Medulla oblongata (tissue), 1 donor: ENCODE measurements at regions not wholly inside any gene's neighbourhood (a gene's known extent, or its start where the extent isn't known, plus 50 kb on each side); places are given as distances from the start of the nearest gene placed in this dataset.
"Not testable (repeated sequence)": the region's sequence is repeated elsewhere in the genome, so short reads cannot be mapped to it uniquely, and the experiment has no call there.

Source experiments
- DNase-seq: peaks from one replicate; pipeline ENCODE4 v3.0.0-alpha.2; 2015; ENCODE audit errors: extremely low spot score

DNA sequence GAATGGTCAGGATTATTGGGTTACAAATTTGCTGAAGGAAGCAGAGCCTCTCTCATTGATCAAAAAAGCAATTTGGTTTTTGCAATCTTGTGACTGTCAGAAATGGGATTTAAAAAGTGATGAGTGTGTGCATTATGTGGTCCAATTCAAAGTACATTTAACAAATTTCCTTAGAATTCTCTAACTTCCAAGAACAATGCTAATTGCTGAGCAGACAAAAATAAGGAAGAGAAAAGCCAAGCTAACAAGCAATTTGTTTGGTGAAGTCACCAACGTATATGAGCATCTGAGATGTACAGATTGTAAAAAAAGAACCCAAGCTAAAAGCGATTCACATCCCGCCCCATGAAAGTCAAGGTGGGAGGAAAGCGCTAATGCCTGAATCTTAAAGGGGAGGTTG lies 1643.9 kb downstream of the CDH8 start:
- DNase-seq = no peak

DNA sequence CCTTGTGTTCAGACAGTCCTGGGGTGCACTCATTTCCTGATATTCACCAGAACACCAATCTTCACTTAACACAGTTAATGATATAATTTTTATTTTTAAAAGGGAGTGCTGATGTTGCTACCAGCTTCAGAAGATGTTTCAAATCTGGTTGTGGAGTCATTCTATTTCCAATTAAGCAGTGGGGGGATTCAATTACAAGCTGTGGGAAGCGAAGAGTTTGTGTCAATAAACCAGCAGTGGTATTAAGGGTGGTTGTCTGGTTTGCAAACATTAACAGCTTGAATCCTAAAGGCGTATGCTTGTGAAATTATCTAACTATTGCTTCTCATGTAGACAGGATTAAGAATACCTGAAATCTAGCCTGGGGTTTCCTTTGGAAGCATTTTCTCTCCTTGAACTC lies 1637.5 kb upstream of the GOT2 start:
- DNase-seq = no peak

DNA sequence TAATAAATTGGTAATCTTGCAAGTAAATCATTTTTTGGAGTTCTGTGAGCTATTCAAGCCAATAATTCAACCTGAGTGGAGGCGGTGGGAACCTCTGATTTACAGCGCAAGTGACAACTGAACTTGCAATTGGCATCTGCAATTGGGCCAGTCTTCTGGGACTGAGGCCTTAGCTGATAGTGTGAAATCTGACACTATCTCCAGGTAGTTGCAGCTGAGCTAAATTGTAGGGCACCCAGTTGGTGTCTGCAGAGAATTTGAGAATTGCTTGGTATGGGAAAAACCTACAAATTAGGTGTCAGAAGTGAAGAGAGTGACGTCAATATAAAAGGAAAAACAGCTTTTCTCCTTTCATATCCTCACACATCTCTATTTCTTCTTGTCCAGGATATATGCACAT lies 1633.6 kb upstream of the GOT2 start:
- DNase-seq = no peak

DNA sequence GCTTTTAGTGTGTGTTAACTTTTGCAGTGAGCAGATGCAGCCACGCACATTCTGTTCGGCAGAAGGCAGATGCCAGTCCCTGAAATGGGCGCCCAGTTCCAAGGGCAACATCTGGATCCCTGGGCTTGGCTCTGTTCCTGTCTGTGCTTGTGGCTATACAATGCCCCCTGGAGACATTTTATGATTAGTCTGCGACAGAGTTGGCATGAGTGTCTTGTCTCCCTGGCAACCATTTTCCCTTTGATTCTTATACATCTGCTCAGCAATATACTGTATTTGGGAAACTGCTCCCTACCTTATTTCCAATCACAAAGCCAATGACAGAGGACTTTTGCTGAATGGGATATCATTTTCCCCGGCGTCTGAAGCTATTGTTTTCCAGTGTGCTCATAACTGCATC lies 1629.5 kb upstream of the GOT2 start:
- no peak for DNase-seq

DNA sequence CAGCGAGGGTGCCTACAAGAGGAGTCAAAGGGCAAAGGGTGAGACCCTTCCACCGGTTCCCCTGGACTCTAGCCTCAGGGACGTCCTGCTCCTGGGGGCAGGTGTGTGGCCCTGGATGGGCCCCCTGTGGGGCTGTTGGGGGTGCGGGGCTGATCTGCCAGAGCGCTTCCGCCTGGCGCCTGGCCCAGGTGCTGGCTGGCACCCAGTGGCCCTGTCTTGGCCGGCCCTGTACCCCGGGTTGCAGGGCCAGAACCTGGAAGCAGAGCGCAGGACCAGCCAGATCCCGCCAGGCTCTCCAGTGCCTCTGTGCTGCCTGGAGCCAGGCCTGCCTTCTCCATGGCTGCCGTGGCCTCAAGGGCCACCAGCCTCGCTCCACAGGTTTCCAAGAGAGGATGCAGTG lies 1625.8 kb upstream of the GOT2 start:
- not testable (repeated sequence) for DNase-seq

DNA sequence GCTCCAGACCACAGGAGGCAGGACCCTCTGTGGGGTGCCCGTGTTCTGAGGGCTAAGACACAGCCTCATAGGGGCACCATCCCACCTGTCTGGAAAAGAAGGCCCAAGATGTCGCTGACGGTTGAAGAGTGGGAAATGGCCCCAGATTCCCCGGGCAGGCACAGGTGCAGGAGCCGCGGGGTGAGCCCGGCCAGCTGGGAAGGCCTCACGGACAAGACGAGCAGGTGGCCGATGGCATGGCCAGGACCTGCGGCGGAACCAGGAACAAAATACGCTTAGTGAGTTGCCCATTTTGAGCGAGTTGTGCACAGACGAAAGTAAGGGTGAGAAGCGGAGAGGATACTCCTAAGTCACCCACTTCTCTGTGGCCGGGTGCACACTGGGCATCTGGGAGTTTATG lies 1625.3 kb upstream of the GOT2 start:
- not testable (repeated sequence) for DNase-seq

DNA sequence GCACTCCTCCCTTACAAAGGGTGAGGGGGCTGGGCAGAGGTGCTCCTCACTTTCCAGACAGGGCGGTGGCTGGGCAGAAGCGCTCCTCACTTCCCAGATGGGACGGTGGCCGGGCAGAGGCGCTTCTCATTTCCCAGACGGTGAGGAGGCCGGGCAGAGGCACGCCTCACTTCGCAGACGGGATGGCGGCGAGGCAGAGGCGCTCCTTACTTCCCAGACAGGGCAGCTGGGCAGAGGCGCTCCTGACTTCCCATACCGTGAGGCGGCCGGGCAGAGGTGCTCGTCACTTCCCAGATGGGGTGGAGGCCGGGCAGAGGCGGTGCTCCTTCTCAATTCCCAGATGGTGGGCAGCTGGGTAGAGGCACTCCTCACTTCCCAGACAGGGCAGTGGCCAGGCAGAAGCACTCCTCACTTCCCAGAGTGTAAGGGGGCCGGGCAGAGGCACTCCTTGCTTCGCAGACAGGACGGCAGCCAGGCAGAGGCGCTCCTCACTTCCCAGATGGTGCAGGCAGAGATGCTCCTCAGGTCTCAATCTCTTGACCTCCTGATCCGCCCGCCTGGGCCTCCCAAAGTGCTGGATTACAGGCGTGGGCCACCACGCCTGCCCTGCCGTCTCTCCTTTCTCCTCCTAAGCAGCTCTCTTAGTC lies 1623.9 kb upstream of the GOT2 start:
- not testable (repeated sequence) for DNase-seq

DNA sequence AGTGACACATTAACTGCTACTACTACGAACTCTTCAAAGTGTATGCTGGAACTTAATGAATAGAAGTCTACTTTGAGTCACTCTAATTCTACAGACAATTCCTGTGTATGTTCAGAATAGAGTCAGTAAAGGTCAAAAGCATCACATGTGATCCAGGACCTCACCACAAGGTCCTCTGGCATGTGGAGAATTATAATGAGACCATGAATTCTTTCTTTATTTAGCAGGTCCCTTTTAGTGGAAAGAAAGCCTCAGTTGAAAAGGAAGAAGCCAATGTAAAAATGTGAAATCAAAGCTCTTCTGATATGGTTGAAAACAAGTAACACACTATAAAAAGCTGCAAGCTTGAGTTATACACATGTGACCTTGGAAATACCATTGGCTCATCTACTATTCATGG lies 1612.1 kb upstream of the GOT2 start:
- no peak for DNase-seq

DNA sequence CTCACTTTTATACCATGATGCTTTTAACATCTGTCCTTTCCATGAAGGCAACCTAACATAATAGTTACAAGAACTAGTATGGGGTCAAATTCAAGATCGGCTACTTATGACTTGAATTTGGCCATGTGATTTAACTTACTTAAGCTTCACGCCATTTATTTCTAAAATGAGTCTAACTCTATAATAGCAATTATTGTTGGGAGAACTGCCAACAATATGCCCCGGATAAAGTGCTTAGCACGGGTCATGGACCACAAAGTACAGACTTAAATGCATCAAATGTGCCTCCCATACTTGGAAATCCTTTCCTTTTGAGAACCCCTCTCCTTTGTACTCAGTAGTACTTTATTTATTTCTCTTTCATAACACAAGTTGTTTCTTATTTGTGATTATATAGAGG lies 1603.6 kb upstream of the GOT2 start:
- no peak for DNase-seq

DNA sequence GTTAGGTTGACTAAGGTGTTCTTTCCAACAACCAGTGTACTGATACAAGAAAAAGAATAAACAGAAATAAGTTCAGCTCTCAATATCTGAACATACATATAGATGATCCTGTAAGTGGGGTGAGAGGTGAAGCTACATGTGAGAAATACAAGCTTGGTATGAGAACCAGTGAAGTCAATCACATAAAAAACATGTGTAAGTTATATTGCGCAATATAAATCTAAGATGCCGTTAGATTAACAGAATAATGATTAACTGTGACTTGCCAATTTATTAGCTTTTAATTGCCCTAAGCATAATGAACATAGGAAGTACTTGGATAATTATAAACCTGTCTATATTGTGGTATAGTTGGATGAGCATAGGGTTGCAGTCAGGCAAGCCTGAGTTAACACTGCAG lies 1597.1 kb upstream of the GOT2 start:
- DNase-seq = no peak

DNA sequence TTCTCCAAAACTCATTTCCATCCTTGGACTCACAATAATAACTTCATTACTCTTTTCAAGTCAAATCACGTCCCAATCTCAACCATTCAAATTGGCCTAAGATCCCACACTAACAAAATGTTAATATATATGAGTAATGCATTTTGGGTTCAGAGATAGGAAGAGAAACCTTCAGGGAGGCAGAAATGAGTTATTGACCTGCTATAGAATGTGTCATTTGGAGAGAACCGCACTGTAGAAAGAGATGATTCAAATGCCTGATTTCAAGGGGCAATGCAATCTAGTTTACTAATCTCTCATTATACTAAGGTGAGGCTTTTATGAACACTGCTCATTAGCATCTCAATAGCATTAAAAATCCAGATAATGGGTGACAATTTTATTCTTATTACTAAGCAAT lies 1595.0 kb upstream of the GOT2 start:
- DNase-seq = no peak

DNA sequence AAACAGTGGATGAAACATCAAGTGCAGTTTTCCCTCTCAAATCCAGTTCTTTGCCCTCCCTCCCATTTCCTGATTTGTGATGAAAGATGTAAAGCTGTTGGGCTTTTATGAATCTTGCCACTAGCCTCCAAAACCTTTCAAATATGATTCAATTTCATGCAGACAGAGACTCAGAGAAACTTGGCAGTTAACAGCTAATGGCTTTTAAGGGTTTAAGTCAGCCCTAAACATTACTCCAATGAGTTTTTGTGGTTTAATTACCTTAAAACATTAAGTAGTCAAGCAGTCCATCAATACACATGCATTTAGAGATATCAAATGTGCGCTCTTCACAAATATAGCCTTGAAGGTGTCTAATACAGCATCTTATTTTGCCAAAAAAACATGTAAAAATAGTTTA lies 1594.0 kb upstream of the GOT2 start:
- no peak for DNase-seq

DNA sequence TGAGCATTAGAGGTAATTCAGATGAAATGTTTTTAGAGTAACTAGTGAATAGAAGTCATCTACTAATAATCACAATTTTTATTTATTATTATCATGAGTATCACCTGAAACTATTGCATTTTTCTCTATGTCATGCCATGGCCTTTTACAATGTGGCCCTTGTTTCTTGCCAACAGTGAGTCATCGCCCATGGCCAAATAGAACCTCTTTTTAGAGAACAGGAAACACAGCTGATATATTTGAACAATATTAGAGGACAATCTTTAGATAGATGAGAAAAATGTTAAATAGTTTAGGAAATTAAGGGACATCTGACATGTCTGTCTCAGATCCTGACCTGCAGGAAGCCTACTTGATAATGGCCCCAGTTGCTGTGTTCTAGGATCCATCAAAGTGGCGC lies 1584.4 kb upstream of the GOT2 start:
- DNase-seq = no peak

DNA sequence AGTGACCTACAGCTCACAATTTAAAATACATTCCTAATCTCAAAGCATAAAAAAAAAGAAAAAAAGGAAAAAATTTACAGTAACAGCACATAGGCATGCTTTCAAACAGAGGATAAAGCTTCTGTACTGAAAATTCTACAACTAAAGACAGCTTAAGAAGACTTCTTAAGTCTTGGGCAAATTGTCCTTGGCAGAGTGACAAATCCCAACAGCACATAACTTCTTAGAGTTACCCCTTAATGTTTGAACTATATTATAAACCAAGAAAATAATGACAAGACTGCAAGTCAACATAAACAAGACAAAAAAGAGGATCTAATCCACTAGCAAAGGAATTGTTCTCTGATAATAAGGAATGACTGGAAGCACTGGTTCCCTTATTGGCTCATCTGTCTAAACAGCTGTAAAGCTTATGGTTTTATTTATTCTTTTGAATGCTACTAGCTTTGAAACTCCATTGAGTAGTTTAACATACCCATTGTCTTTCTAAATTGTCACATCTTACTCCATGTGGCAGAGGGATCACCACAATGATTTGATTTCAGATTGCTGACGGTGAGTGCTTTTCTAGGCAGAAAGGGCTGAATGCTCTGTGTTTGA lies 1576.8 kb upstream of the GOT2 start:
- DNase-seq = no peak

DNA sequence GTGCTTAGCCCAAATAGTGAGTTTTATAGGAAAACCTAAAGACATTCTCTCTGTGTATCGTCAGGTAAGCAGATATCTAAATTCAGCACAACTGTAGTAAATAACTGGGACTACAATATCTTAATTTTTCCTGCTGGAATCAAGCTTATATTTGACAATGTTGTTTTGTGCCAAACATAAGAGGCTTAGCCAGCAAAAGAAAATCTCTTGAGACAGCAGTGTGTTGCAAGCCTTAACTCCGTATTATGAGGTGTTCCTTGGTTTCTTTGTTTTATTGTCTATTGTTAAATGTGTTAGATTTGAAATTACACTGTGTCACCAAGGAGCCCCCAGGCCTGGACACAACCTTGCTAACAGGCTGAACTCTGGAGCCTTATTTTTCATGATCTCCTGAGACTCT lies 1570.6 kb upstream of the GOT2 start:
- no peak for DNase-seq

DNA sequence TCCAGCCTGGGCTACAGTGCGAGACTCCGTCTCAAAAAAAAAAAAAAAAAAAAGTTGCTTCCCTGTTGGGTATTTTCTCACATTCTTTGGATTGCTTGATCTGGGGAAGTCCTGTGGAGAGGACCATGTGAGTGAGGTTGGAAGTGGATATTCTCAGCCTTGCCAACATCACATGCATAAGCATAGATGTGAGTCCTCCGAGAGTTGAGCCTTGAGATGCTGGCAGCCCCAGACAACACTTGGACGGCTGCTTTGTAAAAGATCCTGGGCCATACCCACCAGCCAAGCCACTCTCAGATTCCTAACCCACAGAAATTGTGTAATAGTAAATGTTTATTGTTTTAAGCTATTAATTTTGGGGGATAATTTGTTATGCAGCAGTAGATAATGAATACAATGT lies 1570.0 kb upstream of the GOT2 start:
- no peak for DNase-seq

DNA sequence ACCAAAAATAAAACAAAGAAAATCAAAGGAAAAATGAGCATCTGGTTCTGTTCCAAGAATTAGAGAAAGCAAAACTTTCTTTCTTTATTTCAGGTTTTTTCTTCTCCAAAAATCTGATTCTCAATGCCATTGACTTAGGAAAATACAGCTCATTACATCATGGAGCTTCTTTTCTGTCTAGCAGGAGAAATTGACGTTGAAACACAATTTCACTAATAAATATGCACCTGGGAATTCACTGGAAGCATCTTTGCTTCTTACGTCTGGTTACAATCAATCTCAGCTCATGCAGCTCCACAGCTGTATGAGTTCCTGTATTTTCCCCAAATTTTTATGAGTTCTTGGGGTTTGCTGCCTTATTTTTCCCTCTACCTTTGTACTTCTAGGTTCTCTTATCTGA lies 1568.6 kb upstream of the GOT2 start:
- DNase-seq = no peak

DNA sequence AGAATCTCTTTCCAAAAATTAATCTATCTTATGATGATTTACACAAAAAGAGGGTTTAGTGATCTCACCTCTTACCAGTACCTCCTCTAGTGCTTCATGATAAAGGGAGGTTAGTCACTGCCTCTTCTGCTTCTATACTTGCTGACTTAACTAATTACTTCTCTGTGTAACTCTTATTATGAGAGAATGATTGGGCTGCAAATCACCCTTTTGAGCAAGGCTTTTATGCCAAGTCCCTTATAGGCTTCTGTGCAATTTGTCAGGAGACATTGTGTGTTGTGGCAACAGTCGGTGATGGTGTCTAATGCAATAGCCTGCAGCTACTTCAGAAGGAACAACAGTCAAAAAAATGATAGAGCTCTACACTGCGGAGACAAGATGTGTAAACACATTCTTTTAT lies 1568.1 kb upstream of the GOT2 start:
- DNase-seq = no peak

DNA sequence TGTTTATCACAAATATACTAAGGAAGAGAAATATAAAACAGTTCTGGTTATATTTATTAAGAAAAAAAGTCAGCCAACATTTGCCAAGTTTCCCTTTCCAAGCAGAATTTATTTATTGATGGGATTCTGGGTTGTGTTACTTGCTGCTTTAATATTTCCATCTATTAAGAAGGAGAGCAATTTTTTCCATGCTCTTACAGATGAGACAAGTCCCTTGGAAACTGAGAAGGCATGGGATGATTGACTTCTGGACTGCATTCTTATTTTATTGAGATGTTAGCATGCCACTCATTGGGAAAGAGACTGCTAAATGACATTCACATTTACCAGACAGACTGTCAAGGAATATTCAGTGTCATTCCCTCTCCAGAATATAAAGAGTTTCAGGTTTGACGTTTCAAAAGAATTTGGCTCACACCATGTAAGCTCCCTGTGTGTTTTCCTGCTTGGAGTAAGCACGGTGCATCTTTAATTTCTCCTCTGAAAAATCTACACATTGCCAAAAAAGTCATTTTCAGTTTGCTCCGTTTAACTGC lies 1565.2 kb upstream of the GOT2 start:
- DNase-seq = no peak

DNA sequence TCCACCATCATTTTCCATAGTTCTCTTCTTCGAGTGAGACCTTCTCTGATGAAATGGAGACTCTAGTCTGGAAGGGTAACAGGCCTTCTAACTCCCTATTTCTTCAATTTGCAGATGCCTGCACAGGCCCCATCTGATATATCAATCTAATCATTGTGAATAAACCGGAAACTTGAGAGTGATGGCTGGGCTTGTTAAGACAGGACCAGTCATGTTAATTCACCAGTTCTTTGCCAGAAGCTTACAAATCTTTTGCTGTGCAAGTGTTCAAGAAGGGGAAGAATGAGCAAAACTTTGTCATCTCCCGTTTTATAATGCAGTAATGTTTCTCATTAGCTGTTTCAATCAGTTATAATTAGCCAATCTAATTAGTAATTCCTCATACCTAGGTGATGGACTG lies 1561.3 kb upstream of the GOT2 start:
- DNase-seq = no peak

DNA sequence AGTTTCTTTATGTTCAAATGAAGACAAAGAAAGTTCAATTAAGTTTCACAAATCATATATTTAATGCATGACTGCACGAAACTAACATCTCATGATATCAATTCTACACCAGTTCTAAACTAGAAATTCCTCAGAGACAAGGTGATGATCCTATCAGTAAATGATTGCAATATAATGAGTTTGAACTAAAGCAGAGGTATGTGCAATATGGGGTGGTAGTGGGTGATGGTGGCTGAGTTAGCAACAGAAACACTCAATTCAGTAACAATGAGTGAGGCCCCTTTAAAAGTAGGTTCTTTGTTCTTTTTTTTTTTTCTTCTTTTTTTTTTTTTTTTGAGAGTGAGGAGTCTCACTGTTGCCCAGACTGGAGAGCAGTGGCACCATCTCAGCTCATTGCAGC lies 1551.7 kb upstream of the GOT2 start:
- no peak for DNase-seq

DNA sequence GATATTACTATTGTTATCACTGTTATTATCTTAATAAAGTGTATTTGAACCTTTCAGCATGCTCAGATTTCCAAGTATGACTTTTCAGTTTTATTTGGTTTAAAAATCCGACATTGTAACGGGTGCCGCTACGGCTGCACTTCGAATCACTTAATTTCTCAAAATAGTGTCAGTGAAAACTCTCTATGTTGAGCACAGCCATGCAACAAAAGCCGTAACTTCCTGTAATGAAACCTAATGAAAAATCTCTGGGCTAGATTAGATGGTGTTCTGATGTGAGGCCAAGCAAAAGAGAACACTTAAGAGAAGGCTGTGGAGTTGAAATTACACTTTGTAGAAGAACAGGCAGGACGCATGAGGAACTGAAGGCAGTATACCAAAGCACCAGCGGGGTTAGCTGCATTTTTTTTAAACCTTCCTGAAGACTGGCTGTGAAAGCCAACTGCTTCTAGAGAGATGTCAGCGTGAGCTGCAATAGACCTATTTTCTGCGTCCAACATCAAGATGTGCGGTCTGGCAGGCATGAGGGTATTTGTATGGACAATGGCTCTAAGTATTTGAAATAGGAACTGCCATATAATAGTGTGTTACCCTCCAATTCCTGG lies 1545.0 kb upstream of the GOT2 start:
- DNase-seq = no peak

DNA sequence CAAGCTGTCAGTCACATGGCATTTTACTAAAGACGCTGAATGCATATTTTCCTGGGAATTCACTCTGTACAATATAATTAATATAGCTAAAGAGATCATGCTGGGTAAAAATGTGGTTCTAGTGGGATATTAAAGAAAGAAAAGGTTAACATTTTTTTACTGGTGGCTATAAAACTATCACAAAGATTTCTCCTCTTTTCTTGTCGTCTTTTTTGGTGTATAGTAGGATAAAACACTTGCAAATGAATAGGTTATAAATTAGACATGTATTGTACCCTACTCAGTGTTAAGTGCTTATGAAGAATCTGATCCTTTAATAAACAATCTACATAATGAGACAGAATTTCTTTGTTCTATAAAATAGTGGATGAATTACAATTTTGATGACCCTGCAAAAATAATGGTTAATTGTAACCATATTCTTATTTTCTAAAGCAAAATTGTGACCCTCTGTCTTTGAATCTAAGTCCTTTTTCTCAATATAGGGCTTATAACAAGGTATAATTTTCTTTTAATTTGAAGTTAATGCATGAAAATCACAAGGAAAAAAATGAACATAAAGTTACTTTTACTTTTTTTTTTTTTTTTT lies 1540.4 kb upstream of the GOT2 start:
- no peak for DNase-seq
